ENCODE measurements at regions not wholly inside any gene's neighbourhood (a gene's known extent, or its start where the extent isn't known, plus 50 kb on each side); places are given as distances from the start of the nearest gene placed in this dataset.

DNA sequence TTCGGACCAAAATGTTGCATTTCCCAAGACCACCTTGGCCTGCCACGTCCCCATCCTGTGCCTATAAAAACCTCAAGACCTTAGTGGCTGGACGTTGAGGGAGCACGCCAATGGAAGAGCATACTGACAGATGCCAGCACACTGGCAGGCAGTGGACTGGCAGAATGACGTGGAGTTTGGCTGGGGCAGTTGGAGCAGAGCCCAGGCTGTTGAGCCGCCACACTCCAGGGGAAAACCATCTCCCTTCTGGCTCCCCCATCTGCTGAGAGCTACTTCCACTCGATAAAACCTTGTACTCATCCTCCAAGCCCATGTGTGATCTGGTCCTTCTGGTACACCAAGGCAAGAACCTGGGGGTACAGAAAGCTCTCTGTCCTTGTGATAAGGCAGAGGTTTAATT lies 494.1 kb downstream of the CDH11 start:
- Histone ChIP-seq H3K27ac (ENCODE audit: low read length) (no peak overlapping the region), H3K4me1 (ENCODE audit: low read length) (no peaks in the 10 kb centered on the region), H3K4me3 (ENCODE audit: low read length) (no peak overlapping the region), H3K36me3 (replicated peaks; ENCODE audit: insufficient read depth, low read length) (no peaks in the 10 kb centered on the region), H3K27me3 (replicated peaks; ENCODE audit: insufficient read depth, low read length) (no peaks in the 10 kb centered on the region), H3K79me2 (ENCODE audit: low read length) (no peaks in the 10 kb centered on the region), H3K9me3 (replicated peaks; ENCODE audit: insufficient read depth, low read length) (no peaks in the 10 kb centered on the region), H3K4me2 (ENCODE audit: low read depth, low read length) (no peak overlapping the region), H3F3A (ENCODE audit: insufficient read depth, low read length) (no peaks in the 10 kb centered on the region), H3K9me2 (replicated peaks; ENCODE audit: insufficient read depth, low read length) (no peaks in the 10 kb centered on the region), H4K20me1 (ENCODE audit: insufficient read depth, low read length) (no peaks in the 10 kb centered on the region), H2AFZ (ENCODE audit: low read length) (no peak overlapping the region), H3K9ac (ENCODE audit: low read length) (no peak overlapping the region)
- DNase-seq, result no peak
- no peak for TF ChIP-seq EZH2phosphoT487 (IDR thresholded peaks at IDR 0.05; ENCODE audit: low read length)
- TF ChIP-seq, protein P1, sequence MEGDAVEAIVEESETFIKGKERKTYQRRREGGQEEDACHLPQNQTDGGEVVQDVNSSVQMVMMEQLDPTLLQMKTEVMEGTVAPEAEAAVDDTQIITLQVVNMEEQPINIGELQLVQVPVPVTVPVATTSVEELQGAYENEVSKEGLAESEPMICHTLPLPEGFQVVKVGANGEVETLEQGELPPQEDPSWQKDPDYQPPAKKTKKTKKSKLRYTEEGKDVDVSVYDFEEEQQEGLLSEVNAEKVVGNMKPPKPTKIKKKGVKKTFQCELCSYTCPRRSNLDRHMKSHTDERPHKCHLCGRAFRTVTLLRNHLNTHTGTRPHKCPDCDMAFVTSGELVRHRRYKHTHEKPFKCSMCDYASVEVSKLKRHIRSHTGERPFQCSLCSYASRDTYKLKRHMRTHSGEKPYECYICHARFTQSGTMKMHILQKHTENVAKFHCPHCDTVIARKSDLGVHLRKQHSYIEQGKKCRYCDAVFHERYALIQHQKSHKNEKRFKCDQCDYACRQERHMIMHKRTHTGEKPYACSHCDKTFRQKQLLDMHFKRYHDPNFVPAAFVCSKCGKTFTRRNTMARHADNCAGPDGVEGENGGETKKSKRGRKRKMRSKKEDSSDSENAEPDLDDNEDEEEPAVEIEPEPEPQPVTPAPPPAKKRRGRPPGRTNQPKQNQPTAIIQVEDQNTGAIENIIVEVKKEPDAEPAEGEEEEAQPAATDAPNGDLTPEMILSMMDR (IDR thresholded peaks at IDR 0.05; ENCODE audit: low read length), result no peak
- no peak for TF ChIP-seq EZH2 (optimal IDR thresholded peaks at IDR 0.05; ENCODE audit: low read depth, low read length)

GRCh38 chr16:64627288-64627687 lies 494.6 kb downstream of the CDH11 start:
- H3K9ac ChIP-seq (ENCODE audit: low read length), result no peak overlapping the region
- no peaks in the 10 kb centered on the region for H3K36me3 ChIP-seq (replicated peaks; ENCODE audit: insufficient read depth, low read length)
- H3K4me3 ChIP-seq (ENCODE audit: low read length), result no peak overlapping the region
- no peaks in the 10 kb centered on the region for H3K79me2 ChIP-seq (ENCODE audit: low read length)
- no peaks in the 10 kb centered on the region for H4K20me1 ChIP-seq (ENCODE audit: insufficient read depth, low read length)
- no peaks in the 10 kb centered on the region for H3K27me3 ChIP-seq (replicated peaks; ENCODE audit: insufficient read depth, low read length)
- no peaks in the 10 kb centered on the region for H3K9me2 ChIP-seq (replicated peaks; ENCODE audit: insufficient read depth, low read length)
- H3K4me1 ChIP-seq (ENCODE audit: low read length), result no peaks in the 10 kb centered on the region
- no peak overlapping the region for H3K4me2 ChIP-seq (ENCODE audit: low read depth, low read length)
- TF ChIP-seq EZH2phosphoT487 (IDR thresholded peaks at IDR 0.05; ENCODE audit: low read length) (no peak), EZH2 (optimal IDR thresholded peaks at IDR 0.05; ENCODE audit: low read depth, low read length) (no peak)
- TF ChIP-seq, protein P1 (IDR thresholded peaks at IDR 0.05; ENCODE audit: low read length), result no peak
- no peak for DNase-seq
- H3F3A ChIP-seq (ENCODE audit: insufficient read depth, low read length), result no peaks in the 10 kb centered on the region
- H3K27ac ChIP-seq (ENCODE audit: low read length), result no peak overlapping the region
- H3K9me3 ChIP-seq (replicated peaks; ENCODE audit: insufficient read depth, low read length), result no peaks in the 10 kb centered on the region
- no peak overlapping the region for H2AFZ ChIP-seq (ENCODE audit: low read length)

DNA sequence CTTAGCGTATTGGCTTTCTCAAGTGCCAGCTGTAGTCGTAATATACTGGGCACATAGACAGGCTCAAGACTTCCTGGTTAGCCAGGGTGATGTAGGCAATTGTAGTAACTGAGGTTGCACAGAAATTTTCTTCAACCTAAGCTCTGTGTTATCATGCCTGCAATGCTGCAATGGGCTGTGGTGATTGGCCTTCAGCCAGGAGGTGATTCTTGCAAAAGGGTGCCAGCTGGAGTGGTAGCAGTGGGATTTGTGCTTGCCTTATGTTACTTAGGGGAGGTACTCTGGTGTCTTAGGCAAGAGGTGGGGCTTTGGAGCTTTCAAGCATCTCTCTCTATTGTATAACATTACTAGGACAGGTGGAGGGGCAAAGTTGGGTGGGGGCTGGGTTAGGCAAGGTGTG lies 495.1 kb downstream of the CDH11 start:
- Histone ChIP-seq H3K79me2 (ENCODE audit: low read length) (no peaks in the 10 kb centered on the region), H3K4me1 (ENCODE audit: low read length) (no peaks in the 10 kb centered on the region), H3K4me2 (ENCODE audit: low read depth, low read length) (no peak overlapping the region), H3K27ac (ENCODE audit: low read length) (no peak overlapping the region), H3K4me3 (ENCODE audit: low read length) (no peak overlapping the region), H3K9me2 (replicated peaks; ENCODE audit: insufficient read depth, low read length) (no peaks in the 10 kb centered on the region), H3F3A (ENCODE audit: insufficient read depth, low read length) (no peaks in the 10 kb centered on the region), H3K36me3 (replicated peaks; ENCODE audit: insufficient read depth, low read length) (no peaks in the 10 kb centered on the region), H3K27me3 (replicated peaks; ENCODE audit: insufficient read depth, low read length) (no peaks in the 10 kb centered on the region), H3K9ac (ENCODE audit: low read length) (no peak overlapping the region), H4K20me1 (ENCODE audit: insufficient read depth, low read length) (no peaks in the 10 kb centered on the region), H2AFZ (ENCODE audit: low read length) (no peak overlapping the region), H3K9me3 (replicated peaks; ENCODE audit: insufficient read depth, low read length) (no peaks in the 10 kb centered on the region)
- TF ChIP-seq, protein P1 (IDR thresholded peaks at IDR 0.05; ENCODE audit: low read length), result no peak
- TF ChIP-seq EZH2phosphoT487 (IDR thresholded peaks at IDR 0.05; ENCODE audit: low read length) (no peak), EZH2 (optimal IDR thresholded peaks at IDR 0.05; ENCODE audit: low read depth, low read length) (no peak)
- DNase-seq, result no peak
